ENCODE measurements at regions not wholly inside any gene's neighbourhood (a gene's known extent, or its start where the extent isn't known, plus 50 kb on each side); places are given as distances from the start of the nearest gene placed in this dataset. TPM values are rescaled to one million over a fixed set of nuclear protein-coding genes. Genes with fewer than 3 reads are reported as not detected.
A peak's percentile ranks its signal among the peaks of the same experiment; 100 is the strongest.
"Not testable (repeated sequence)": the region's sequence is repeated elsewhere in the genome, so short reads cannot be mapped to it uniquely, and the experiment has no call there.

DNA sequence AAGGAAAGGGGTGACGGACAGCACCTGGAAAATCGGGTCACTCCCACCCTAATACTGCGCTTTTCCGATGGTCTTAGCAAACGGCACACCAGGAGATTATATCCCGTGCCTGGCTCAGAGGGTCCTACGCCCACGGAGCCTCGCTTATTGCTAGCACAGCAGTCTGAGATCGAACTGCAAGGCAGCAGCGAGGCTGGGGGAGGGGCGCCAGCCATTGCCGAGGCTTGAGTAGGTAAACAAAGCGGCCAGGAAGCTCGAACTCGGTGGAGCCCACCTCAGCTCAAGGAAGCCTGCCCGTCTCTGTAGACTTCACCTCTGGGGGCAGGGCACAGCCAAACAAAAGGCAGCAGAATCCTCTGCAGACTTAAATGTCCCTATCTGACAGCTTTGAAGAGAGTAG lies 91.5 kb upstream of the MBIP start:
- DNase-seq = not testable (repeated sequence)

DNA sequence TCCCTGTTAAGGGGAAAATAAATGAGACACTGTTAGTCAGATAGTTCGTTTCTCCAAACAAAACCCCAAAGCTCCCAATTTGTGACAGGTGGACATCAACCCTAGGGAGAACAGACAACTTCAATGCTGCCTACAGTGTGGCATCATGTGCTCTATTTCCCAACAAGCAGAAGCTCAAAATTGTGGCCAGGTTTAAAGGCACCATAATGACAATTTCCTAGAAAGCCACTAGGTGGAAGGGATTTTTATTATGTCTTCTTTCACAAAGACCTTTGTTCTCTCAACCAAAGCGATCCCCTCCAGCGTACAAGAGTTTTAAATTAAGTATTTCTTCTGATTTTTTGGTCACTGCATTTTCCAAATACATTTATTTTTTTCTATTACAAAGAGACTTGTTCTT lies 88.0 kb upstream of the MBIP start:
- DNase-seq = no peak

DNA sequence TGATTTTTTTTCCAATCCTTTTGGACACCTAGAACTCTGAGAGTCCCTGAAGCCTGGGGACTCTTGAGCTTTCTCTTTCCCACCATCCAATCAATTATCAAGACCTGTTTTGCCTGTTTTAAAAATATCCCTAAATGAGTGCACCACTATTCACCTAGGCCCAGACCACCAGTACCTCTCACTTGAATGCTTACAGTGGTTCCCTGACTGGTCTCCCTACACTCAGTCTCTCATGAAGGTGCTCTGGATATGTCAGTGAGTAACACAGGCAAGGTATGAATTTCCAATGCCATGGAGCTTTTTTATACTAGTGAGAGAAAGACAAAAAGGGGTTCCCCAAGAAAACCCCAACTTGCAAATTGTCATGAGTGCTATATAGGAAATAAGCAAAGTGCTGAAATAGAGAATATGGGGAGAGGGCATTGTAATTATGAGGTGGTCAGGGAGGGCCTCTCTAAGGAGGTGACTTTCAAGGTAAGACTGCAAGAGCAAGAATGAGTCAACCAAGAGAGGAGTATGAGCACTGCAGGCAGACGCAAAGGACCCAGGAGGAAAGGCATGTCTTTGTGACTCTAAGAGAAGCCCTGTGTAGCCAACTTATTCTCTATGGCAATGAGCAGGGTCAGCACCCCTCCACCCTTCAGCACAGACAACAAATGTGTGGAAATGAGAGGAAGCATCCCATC lies 85.3 kb upstream of the MBIP start:
- DNase-seq = no peak

DNA sequence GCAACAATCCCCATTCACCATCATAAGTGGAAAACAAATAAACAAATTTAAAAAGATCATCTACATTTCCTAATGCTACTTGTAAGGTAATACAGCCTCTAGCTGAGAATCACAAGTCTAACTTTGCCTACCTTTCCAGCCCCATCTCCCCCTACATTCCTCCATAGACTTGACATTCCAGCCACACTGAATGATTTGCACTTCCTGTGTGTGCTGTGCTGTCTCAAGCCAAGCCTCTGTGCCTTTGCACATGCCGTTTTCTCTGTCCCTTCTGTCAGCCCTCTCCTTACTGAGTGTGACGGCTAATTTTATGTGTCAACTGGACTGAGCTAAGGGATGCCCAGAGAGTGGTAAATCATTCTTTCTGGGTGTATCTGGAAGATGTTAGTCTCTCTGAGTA lies 82.4 kb upstream of the MBIP start:
- no peak for DNase-seq

DNA sequence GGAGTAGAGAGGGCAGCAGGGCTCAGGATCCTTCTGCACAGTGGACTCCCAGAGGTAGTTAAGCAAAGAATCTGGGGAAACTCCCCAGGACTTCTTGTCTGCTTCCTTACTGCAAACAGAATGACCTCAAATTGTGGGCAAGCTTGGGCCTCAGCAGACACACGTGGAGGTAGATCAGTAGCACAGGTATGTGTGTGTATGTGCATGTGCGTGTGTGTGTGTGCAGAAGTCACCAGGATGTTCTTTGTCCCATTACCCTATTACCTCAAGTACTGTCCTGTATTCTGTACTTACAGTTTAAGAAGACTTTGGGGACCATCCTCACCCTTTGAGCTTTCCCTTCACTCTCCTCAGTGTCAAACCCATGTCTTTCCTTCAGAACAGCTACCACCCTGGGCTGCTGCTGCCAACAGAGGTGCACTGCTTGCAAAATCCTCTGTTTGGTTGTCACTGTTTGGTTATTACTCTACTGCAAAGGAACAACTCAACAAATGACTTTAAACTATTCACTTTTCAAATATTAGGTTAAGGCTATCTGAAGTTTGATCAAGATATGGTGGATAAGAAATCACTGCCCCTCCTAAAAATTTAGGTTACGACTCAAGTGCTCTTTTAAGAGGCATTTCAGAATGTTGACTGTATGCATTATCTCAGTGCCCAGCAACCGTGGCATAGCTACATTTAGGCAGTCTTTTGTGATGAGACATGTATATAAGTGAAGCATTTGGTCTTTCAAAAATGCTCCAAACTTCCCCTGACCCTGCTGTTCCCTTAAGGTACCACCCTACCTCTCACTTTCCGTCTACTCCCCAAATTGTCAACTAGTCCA lies 78.2 kb upstream of the MBIP start:
- DNase-seq = no peak

DNA sequence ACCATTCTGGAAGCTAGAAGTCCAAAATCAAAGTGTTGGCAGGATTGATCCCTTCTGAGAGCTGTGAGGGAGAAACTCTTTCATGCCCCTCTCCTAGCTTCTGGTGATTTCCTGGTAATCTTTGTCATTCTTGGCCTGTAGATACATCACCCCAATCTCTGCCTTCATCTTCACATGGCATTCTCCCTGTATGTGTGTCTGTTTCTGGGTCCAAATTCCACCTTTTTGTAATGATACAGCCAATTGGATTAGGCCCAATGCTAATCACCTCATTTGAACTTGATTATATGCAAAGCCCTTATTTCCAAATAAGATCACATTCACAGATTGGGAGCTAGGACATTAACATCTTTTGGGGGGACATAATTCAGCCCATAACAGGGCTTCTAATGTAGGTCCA lies 76.9 kb upstream of the MBIP start:
- DNase-seq = no peak

DNA sequence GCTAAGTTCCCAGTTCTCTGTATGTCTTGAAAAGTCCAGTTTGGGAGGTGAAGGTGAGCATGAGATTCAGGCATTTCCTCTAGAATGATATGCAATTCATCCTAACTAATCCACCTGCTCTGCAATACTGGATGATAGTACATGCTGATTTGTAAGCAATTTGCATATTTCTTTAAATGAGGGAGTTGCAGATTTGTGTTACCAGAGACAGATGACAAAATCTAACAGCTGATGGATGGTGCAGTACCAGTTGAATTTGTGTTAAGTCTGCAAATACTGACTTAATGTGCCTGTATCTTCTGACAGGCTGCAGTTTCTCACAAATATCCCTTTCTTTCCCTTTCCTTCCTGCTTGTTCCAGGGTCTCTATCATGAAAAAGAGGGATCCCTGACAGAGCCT lies 76.4 kb upstream of the MBIP start:
- no peak for DNase-seq

DNA sequence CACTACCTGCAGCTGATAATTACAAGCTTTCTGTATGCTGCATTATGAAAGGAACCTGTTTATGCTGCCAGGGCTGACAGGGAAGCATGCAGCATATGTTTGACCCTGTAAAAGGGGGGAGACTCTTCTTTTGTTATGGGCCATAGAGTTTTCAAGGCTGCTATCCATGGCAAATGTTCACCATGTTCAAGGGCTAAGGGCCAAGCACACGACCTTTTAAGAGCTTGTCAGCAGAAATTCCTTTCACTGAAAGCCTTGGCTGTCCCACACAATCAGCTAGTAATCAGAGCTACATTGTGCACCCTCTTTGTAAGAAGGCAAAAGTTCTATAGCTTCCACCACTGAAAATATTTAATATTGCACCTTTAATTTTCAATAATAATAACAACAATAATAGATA lies 74.2 kb upstream of the MBIP start:
- no peak for DNase-seq

DNA sequence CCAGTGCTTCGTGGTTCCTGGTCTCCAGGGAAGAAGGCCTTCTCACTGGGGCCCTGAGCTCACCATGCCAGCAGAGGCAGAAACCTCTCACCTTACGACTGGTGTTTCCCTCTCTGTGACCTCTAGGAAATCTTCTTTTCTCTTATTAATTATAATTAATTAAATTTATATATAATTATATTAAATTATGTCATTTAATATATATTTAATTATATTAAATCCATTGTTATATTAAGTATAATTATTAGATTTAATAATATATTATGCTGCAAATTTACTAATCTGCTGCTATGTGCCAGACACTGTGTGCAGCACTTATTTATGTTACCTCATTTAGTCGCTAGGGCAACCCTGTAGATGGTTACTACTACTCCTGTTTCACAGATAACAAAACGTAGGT lies 70.3 kb upstream of the MBIP start:
- DNase-seq = no peak

DNA sequence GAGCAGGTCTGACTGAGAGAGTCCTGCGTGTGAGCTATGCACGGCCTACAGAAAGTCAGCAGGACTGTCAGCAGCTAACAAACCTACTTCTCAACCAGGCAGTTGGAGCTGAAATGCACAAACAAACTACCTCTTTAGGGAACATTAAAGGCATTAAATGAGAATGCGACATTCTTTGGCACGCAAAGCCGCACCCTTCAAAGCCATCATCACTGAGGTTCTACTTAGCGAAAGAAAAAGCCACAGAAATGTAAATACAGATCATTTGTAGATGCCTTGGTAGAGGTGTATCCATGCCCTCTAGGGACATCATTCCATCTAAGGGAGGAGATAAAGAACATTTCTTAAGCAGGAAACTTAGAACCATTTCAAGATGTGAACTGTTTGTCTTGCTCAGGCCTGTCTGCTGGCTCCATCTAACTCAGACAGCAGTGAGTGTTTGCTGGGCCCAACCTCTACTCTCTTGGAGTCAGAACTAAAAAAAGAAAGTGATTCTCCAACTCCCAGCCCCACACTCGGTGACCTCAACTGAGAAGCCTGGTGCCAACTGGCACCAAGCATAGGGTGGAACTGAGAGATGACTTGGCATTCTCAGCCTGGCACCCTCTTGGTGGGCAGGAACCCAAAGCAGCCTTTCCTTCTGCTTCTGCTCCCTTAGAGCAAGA lies 63.5 kb upstream of the MBIP start:
- DNase-seq = peak; percentile 19

DNA sequence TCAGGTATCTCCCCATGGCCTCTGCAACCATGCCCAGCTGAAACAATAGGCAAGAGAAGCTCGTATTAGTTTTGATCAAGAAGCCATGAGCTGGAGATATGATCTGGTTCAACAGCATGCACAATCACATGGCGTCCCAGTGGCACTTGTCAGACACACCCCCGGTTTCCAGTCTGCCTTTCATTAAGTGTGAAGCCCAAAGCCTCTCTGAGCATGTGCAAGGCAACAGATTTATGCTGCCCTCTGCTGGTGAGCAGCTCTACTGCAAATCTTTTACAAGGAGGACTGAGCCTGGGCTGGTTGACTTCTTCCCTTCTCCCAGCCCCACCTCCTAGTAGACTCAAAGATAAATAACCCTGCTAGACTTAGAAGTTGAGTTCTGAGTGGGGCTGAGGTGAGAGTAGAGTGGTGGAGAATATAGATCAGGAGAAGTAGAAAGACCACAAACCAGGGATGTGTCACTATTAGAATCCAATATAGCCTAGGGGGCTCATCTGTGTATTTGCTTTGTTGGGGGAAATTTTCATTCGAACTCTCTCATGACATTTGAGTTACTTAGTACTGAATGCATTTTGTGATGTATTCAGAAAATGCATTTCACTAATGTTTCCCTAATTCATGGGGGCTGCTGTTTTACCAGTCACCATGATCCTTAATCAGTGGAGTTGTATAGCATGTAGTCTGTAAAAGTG lies 53.7 kb upstream of the MBIP start:
- peak; percentile 81 for DNase-seq

Small RNA genes lying in the stretch of these regions (small RNA-seq; reads per million reads assigned to genes)
- not detected for gene RNU7-93P (ENCODE audit: low replicate concordance)

All from tongue (tissue), 2 donors.